Heart right ventricle (tissue), 16 donors: ENCODE measurements at regions not wholly inside any gene's neighbourhood (a gene's known extent, or its start where the extent isn't known, plus 50 kb on each side); places are given as distances from the start of the nearest gene placed in this dataset.
"Not testable (repeated sequence)": the region's sequence is repeated elsewhere in the genome, so short reads cannot be mapped to it uniquely, and the experiment has no call there.

Experiments used
- ATAC-seq, 8 donors: fragments of 200-7000 bp; cut with Tn5 transposase; one replicate each; pipeline ENCODE4 v1.9.1; 2020; ENCODE audit warnings: mild to moderate bottlenecking in 8 of 8, moderate library complexity in 8 of 8, moderate number of reproducible peaks in 1 of 8
- DNase-seq, 2 donors: peaks; one replicate each; pipeline ENCODE4 v3.0.0-alpha.2; 2020
- H3K27ac ChIP-seq, 10 donors: fragments of 200-600 bp; sonication (generic) in 2 of 10; one replicate each; pipeline versions ENCODE4 v1.5.0 to v1.8.0; 2020 to 2022; ENCODE audit warnings: mild to moderate bottlenecking in 3 of 10
- H3K27me3 ChIP-seq, 7 donors: fragments of 200-600 bp; one replicate each; pipeline ENCODE4 v1.8.0; 2021 to 2022; ENCODE audit warnings: mild to moderate bottlenecking in 2 of 7
- H3K36me3 ChIP-seq, 9 donors: fragments of 200-600 bp; sonication (generic) in 1 of 9; one replicate each; pipeline versions ENCODE4 v1.5.0 to v1.8.0; 2020 to 2022; ENCODE audit warnings: mild to moderate bottlenecking in 2 of 9
- H3K4me1 ChIP-seq, 9 donors: fragments of 200-600 bp; sonication (generic) in 1 of 9; one replicate each; pipeline versions ENCODE4 v1.5.0 to v1.8.0; 2020 to 2022; ENCODE audit warnings: mild to moderate bottlenecking in 4 of 9
- H3K4me3 ChIP-seq, 10 donors: fragments of 200-600 bp; sonication (generic) in 2 of 10; one replicate each; pipeline versions ENCODE4 v1.5.0 to v1.8.0; 2020 to 2022; ENCODE audit warnings: mild to moderate bottlenecking in 7 of 10, moderate library complexity in 2 of 10
- H3K9me3 ChIP-seq, 11 donors: fragments of 200-600 bp in 10 of 11; sonication (generic) in 2 of 11; one replicate each; pipeline versions ENCODE4 v1.5.0 to v1.8.0; 2013 to 2022; ENCODE audit warnings: mild to moderate bottlenecking in 2 of 11, control low read depth in 1 of 11, moderate library complexity in 1 of 11
- WGBS, 2 donors: extraction: QIAGEN DNeasy Blood & Tissue Kit; methylation state at CpG; one replicate each; pipeline ENCODE4 v1.1.7; 2013; ENCODE audit warnings: inconsistent platforms in 1 of 2; 5-methylcytosine and 5-hydroxymethylcytosine counted together
- intact Hi-C, 10 donors: fragments of 100-400 bp; cut with DNase I; formaldehyde crosslinking; loops; one replicate each; pipeline versions ENCODE4 v1.11.1 to v1.14.2; 2022
- donor health status: Arrhythmogenic right ventricular cardiomyopathy.
- donor health status: ischemic (EF 13 %, LVEDD 7.1; RV severe dilation, severe dysfunction).
- donor health status: healthy with polysubstance abuse.
- donor health status: DM: no; HTN: yes; CAD: no.
- donor health status: DM: no; HTN: no; CAD: no.
- donor health status: ischemic (EF 25% LVEDD 6.9; RV normal size, moderate dysfunction).
- donor health status: ischemic (EF 25% LVEDD 5.7; RV mildly dilated, moderate dysfunction).
- donor health status: healthy.
- donor health status: DM: yes; HTN: yes; CAD: no.
- donor health status: Ischemic cardiomyopathy.
- donor health status: ischemic (EF 35%, LVEDD 5.7; RV mildly dilated, moderate dysfunction).
- donor health status: nonischemic (EF 11% LVEDD 7.7; RV severe dilation, severe dysfunction).
- donor health status: DM: yes; HTN: yes; CAD: no.
- donor health status: PGD.
- donor health status: ischemic (EF 29% LVEDD 5.4; RV normal size, mild dysfunction).
- donor health status: nonischemic (EF 23%, LVEDD 6.1; RV moderate dilation, normal function).

GRCh38 chr9:41741897-41742296 is 387.3 kb downstream of the CNTNAP3B start:
- DNase-seq, H3K4me1 ChIP-seq, H3K9me3 ChIP-seq, H3K4me3 ChIP-seq, ATAC-seq, H3K27me3 ChIP-seq, H3K27ac ChIP-seq, intact Hi-C loops, H3K36me3 ChIP-seq: not testable (repeated sequence)
- WGBS, 2 donors: 93 to 95% methylated on average over 4 to 9 of the region's 16 CpGs

GRCh38 chr9:41741173-41741572 is 388.1 kb downstream of the CNTNAP3B start:
- DNase-seq: peak; percentile 26 to 77
- H3K9me3 ChIP-seq, H3K36me3 ChIP-seq, intact Hi-C loops, H3K27me3 ChIP-seq, ATAC-seq, H3K4me1 ChIP-seq: not testable (repeated sequence)
- 0 to 7% methylated on average over 3 of the region's 5 CpGs for WGBS, 2 donors
- Histone ChIP-seq H3K27ac (peak overlapping the region in 6 of 10 donors; percentile 26 to 74 (median 50)), H3K4me3 (peak overlapping the region in 3 of 10 donors; percentile 11 to 17 (median 14))

- H3K27ac ChIP-seq, H3K36me3 ChIP-seq, H3K4me1 ChIP-seq, intact Hi-C loops, H3K4me3 ChIP-seq, DNase-seq, H3K9me3 ChIP-seq, H3K27me3 ChIP-seq, ATAC-seq: not testable (repeated sequence)
- 98 to 100% methylated on average over 5 of the region's 5 CpGs for WGBS, 2 donors
Measured at GRCh38 chr9:41738681-41739080, 390.5 kb downstream of the CNTNAP3B start.

GRCh38 chr9:41699190-41699589 is 430.0 kb downstream of the CNTNAP3B start:
- ATAC-seq, H3K27me3 ChIP-seq, H3K27ac ChIP-seq, H3K4me1 ChIP-seq, DNase-seq, H3K36me3 ChIP-seq, H3K9me3 ChIP-seq, intact Hi-C loops, H3K4me3 ChIP-seq: not testable (repeated sequence)
- WGBS, 2 donors: 96 to 98% methylated on average over 9 of the region's 13 CpGs

GRCh38 chr9:41697080-41697479 is 432.1 kb downstream of the CNTNAP3B start:
- H3K36me3 ChIP-seq, ATAC-seq, H3K4me3 ChIP-seq, H3K4me1 ChIP-seq, H3K9me3 ChIP-seq, H3K27me3 ChIP-seq, intact Hi-C loops: not testable (repeated sequence)
- peak overlapping the region in 1 of 10 donors; percentile 77 for H3K27ac ChIP-seq
- peak in 1 of 2 donors; percentile 7 for DNase-seq
- 69 to 71% methylated on average over 3 of the region's 4 CpGs for WGBS, 2 donors

GRCh38 chr9:41679312-41679711 is 449.9 kb downstream of the CNTNAP3B start:
- H3K36me3 ChIP-seq, DNase-seq, H3K4me1 ChIP-seq, intact Hi-C loops, H3K27me3 ChIP-seq, H3K9me3 ChIP-seq, ATAC-seq, H3K4me3 ChIP-seq, H3K27ac ChIP-seq: not testable (repeated sequence)
- WGBS, 2 donors: 4% methylated on average over 16 of the region's 23 CpGs; no CpG with 5 or more reads in 1 of the 2 donors

GRCh38 chr9:41663497-41664036 is 465.7 kb downstream of the CNTNAP3B start:
- H3K36me3 ChIP-seq, intact Hi-C loops, H3K9me3 ChIP-seq, H3K27me3 ChIP-seq, DNase-seq, H3K4me1 ChIP-seq, H3K4me3 ChIP-seq, H3K27ac ChIP-seq, ATAC-seq: not testable (repeated sequence)
- WGBS, 2 donors: 2 to 9% methylated on average over 17 to 18 of the region's 29 CpGs

- H3K27me3 ChIP-seq, DNase-seq, H3K9me3 ChIP-seq, intact Hi-C loops, H3K27ac ChIP-seq, H3K36me3 ChIP-seq, H3K4me1 ChIP-seq, ATAC-seq, H3K4me3 ChIP-seq: not testable (repeated sequence)
- 94 to 100% methylated on average over 1 to 5 of the region's 10 CpGs for WGBS, 2 donors
Measured at GRCh38 chr9:41658706-41659105, 469.6 kb upstream of the ZNG1F start.

GRCh38 chr9:41658116-41658515 is 469.0 kb upstream of the ZNG1F start:
- H3K27me3 ChIP-seq, H3K4me1 ChIP-seq, H3K36me3 ChIP-seq, ATAC-seq, H3K9me3 ChIP-seq, DNase-seq, intact Hi-C loops, H3K27ac ChIP-seq, H3K4me3 ChIP-seq: not testable (repeated sequence)
- 48 to 65% methylated on average over 1 to 2 of the region's 2 CpGs for WGBS, 2 donors

GRCh38 chr9:41657141-41657540 is 468.0 kb upstream of the ZNG1F start:
- WGBS, 2 donors: 93 to 96% methylated on average over 2 of the region's 2 CpGs

GRCh38 chr9:41655071-41655554 is 466.0 kb upstream of the ZNG1F start:
- peak overlapping the region in 7 of 10 donors; percentile 16 to 43 (median 31) for H3K4me3 ChIP-seq
- ATAC-seq, H3K4me1 ChIP-seq, H3K9me3 ChIP-seq, H3K27me3 ChIP-seq, H3K36me3 ChIP-seq, intact Hi-C loops: not testable (repeated sequence)
- peak in 1 of 2 donors; percentile 36 for DNase-seq
- whole genome bisulfite sequencing, 2 donors: 8 to 12% methylated on average over 13 to 15 of the region's 35 CpGs
- peak overlapping the region in 1 of 10 donors; percentile 63 for H3K27ac ChIP-seq

More at GRCh38 chr9:41657141-41657540, 468.0 kb upstream of the ZNG1F start:
- H3K4me3 ChIP-seq, H3K36me3 ChIP-seq, ATAC-seq, H3K4me1 ChIP-seq, H3K27me3 ChIP-seq, intact Hi-C loops, H3K9me3 ChIP-seq, H3K27ac ChIP-seq, DNase-seq: not testable (repeated sequence)

- H3K4me1 ChIP-seq, intact Hi-C loops, ATAC-seq, H3K36me3 ChIP-seq, H3K9me3 ChIP-seq, H3K27me3 ChIP-seq: not testable (repeated sequence)
- H3K27ac ChIP-seq: peak overlapping the region in 2 of 10 donors; percentile 47 to 63
- peak in 1 of 2 donors; percentile 32 for DNase-seq
- peak overlapping the region in 3 of 10 donors; percentile 28 to 43 (median 34) for H3K4me3 ChIP-seq
- 67 to 70% methylated on average over 15 to 16 of the region's 16 CpGs for WGBS, 2 donors
Measured at GRCh38 chr9:41654349-41654748, 465.2 kb upstream of the ZNG1F start.
